Left renal pelvis (tissue), 4 donors: ENCODE measurements at regions not wholly inside any gene's neighbourhood (a gene's known extent, or its start where the extent isn't known, plus 50 kb on each side); places are given as distances from the start of the nearest gene placed in this dataset.

Experiments used
- DNase-seq, 4 donors: peaks; one replicate each; pipeline ENCODE4 v3.0.0-alpha.2; 2013; ENCODE audit warnings: low read depth in 4 of 4, low spot score in 3 of 4

- DNase-seq = no peak
These were observed 136.5 kb upstream of the FNDC3A start for GRCh38 chr13:48839171-48839570.

GRCh38 chr13:48840366-48840765, 135.3 kb upstream of the FNDC3A start:
- no peak for DNase-seq

GRCh38 chr13:48842316-48842715, 133.4 kb upstream of the FNDC3A start:
- no peak for DNase-seq

- no peak for DNase-seq
These were observed 131.9 kb upstream of the FNDC3A start for GRCh38 chr13:48843630-48844380.

GRCh38 chr13:48844676-48845075, 131.0 kb upstream of the FNDC3A start:
- no peak for DNase-seq

GRCh38 chr13:48849515-48849914, 126.2 kb upstream of the FNDC3A start:
- no peak for DNase-seq

- no peak for DNase-seq
These were observed 124.0 kb upstream of the FNDC3A start for GRCh38 chr13:48851707-48852106.

- DNase-seq = no peak
These were observed 122.6 kb upstream of the FNDC3A start for GRCh38 chr13:48852911-48853727.

- no peak for DNase-seq
These were observed 122.0 kb upstream of the FNDC3A start for GRCh38 chr13:48853728-48854102.

GRCh38 chr13:48857576-48857975, 118.1 kb upstream of the FNDC3A start:
- DNase-seq = no peak

- DNase-seq = no peak
These were observed 117.4 kb upstream of the FNDC3A start for GRCh38 chr13:48858122-48858902.

- peak in 3 of 4 donors; percentile 20 to 46 (median 40) for DNase-seq
These were observed 116.2 kb upstream of the FNDC3A start for GRCh38 chr13:48859272-48860105.

- no peak for DNase-seq
These were observed 115.3 kb upstream of the FNDC3A start for GRCh38 chr13:48860364-48860763.

GRCh38 chr13:48862572-48862971, 113.1 kb upstream of the FNDC3A start:
- no peak for DNase-seq

- no peak for DNase-seq
These were observed 111.6 kb upstream of the FNDC3A start for GRCh38 chr13:48864100-48864499.

GRCh38 chr13:48866249-48866648, 109.5 kb upstream of the FNDC3A start:
- no peak for DNase-seq

GRCh38 chr13:48873081-48873480, 102.6 kb upstream of the FNDC3A start:
- no peak for DNase-seq

GRCh38 chr13:48873587-48873986, 102.1 kb upstream of the FNDC3A start:
- no peak for DNase-seq

GRCh38 chr13:48874165-48874564, 101.5 kb upstream of the FNDC3A start:
- DNase-seq = no peak

GRCh38 chr13:48875047-48875446, 100.7 kb upstream of the FNDC3A start:
- DNase-seq = no peak
